H9 (cell line): ENCODE measurements at regions not wholly inside any gene's neighbourhood (a gene's known extent, or its start where the extent isn't known, plus 50 kb on each side); places are given as distances from the start of the nearest gene placed in this dataset.
A peak's percentile ranks its signal among the peaks of the same experiment; 100 is the strongest.

Source experiments
- DNase-seq: peaks from one replicate; pipeline ENCODE4 v3.0.0-alpha.2; 2017
- H2AFZ ChIP-seq: one replicate; pipeline ENCODE4 v1.6.1; 2013; ENCODE audit warnings: mild to moderate bottlenecking, low read length, control low read depth, moderate library complexity
- H2AK5ac ChIP-seq: 2 replicates; pipeline ENCODE4 v1.6.1; 2013; ENCODE audit warnings: low read length, control low read depth, mixed read lengths; ENCODE audit not compliant: insufficient read length
- H2BK120ac ChIP-seq: one replicate; pipeline ENCODE4 v1.6.1; 2013; ENCODE audit warnings: low read depth, mild to moderate bottlenecking, low read length, control low read depth, inconsistent platforms; ENCODE audit not compliant: poor library complexity, severe bottlenecking
- H2BK12ac ChIP-seq: 2 replicates; pipeline ENCODE4 v1.6.1; 2013; ENCODE audit warnings: low read length, control low read depth, mixed read lengths, low read depth; ENCODE audit not compliant: insufficient read length
- H2BK15ac ChIP-seq: 2 replicates; pipeline ENCODE4 v1.6.1; 2013; ENCODE audit warnings: low read depth, low read length, control low read depth
- H2BK20ac ChIP-seq: one replicate; pipeline ENCODE4 v1.6.1; 2013; ENCODE audit warnings: low read depth, mild to moderate bottlenecking, low read length, control low read depth, inconsistent platforms; ENCODE audit not compliant: poor library complexity, severe bottlenecking
- H2BK5ac ChIP-seq: 2 replicates; pipeline ENCODE4 v1.6.1; 2013; ENCODE audit warnings: low read length, control low read depth, mixed read lengths; ENCODE audit not compliant: insufficient read length
- H3K14ac ChIP-seq: 2 replicates; pipeline ENCODE4 v1.6.1; 2013; ENCODE audit warnings: low read length, control low read depth; ENCODE audit not compliant: insufficient read depth
- H3K18ac ChIP-seq: 2 replicates; pipeline ENCODE4 v1.6.1; 2013; ENCODE audit warnings: low read depth, mild to moderate bottlenecking, mixed read lengths, low read length, control low read depth; ENCODE audit not compliant: insufficient read length
- H3K23ac ChIP-seq: 2 replicates; pipeline ENCODE4 v1.6.1; 2013; ENCODE audit warnings: low read length, control low read depth, mixed read lengths, low read depth; ENCODE audit not compliant: insufficient read length
- H3K23me2 ChIP-seq: 2 replicates; pipeline ENCODE4 v1.6.1; 2013; ENCODE audit warnings: low read depth, mild to moderate bottlenecking, mixed read lengths, low read length, control low read depth; ENCODE audit not compliant: insufficient read length, poor library complexity, severe bottlenecking
- H3K27ac ChIP-seq: 2 replicates; pipeline ENCODE4 v1.5.1; 2013; ENCODE audit warnings: low read length, control low read depth, mixed read lengths, low read depth; ENCODE audit not compliant: insufficient read length
- H3K27me3 ChIP-seq: 2 replicates; pipeline ENCODE4 v1.6.1; 2013; ENCODE audit warnings: low read length, control low read depth, inconsistent platforms; ENCODE audit not compliant: insufficient read depth
- H3K4ac ChIP-seq: 2 replicates; pipeline ENCODE4 v1.6.1; 2013; ENCODE audit warnings: low read depth, mild to moderate bottlenecking, control low read depth, inconsistent platforms, low read length, moderate library complexity
- H3K4me1 ChIP-seq: 2 replicates; pipeline ENCODE4 v1.6.1; 2013; ENCODE audit warnings: low read length, control low read depth, inconsistent platforms; ENCODE audit not compliant: insufficient read depth
- H3K4me2 ChIP-seq: 2 replicates; pipeline ENCODE4 v1.6.1; 2013; ENCODE audit warnings: low read length, control low read depth, mixed read lengths; ENCODE audit not compliant: insufficient read length, insufficient read depth
- H3K56ac ChIP-seq: 2 replicates; pipeline ENCODE4 v1.6.1; 2013; ENCODE audit warnings: low read depth, mild to moderate bottlenecking, mixed read lengths, low read length, control low read depth; ENCODE audit not compliant: insufficient read length
- H3K79me1 ChIP-seq: 2 replicates; pipeline ENCODE4 v1.6.1; 2013; ENCODE audit warnings: low read depth, mild to moderate bottlenecking, moderate library complexity, low read length, control low read depth, inconsistent platforms; ENCODE audit not compliant: insufficient read depth, poor library complexity, severe bottlenecking
- H3K79me2 ChIP-seq: 2 replicates; pipeline ENCODE4 v1.6.1; 2013; ENCODE audit warnings: low read length, control low read depth, inconsistent platforms; ENCODE audit not compliant: insufficient read depth
- H3K9ac ChIP-seq: 2 replicates; pipeline ENCODE4 v1.6.1; 2013; ENCODE audit warnings: low read length, control low read depth, mixed read lengths; ENCODE audit not compliant: insufficient read length; ENCODE audit errors: extremely low read depth
- H3K9me3 ChIP-seq: one replicate; pipeline ENCODE4 v1.6.1; 2013; ENCODE audit warnings: low read depth, low read length, inconsistent platforms; ENCODE audit not compliant: control insufficient read depth
- H3T11ph ChIP-seq: one replicate; pipeline ENCODE4 v1.6.1; 2013; ENCODE audit warnings: mild to moderate bottlenecking, low read length, control low read depth, inconsistent platforms
- H4K20me1 ChIP-seq: one replicate; pipeline ENCODE4 v1.6.1; 2013; ENCODE audit not compliant: control insufficient read depth, insufficient read length, insufficient read depth
- H4K5ac ChIP-seq: 2 replicates; pipeline ENCODE4 v1.6.1; 2013; ENCODE audit warnings: low read depth, mild to moderate bottlenecking, mixed read lengths, low read length, control low read depth; ENCODE audit not compliant: insufficient read length
- H4K8ac ChIP-seq: replicated peaks from 2 replicates; pipeline ENCODE4 v1.6.1; 2013; ENCODE audit warnings: low read length, control low read depth, mixed read lengths, low read depth; ENCODE audit not compliant: insufficient read length
- H4K91ac ChIP-seq: 2 replicates; pipeline ENCODE4 v1.6.1; 2013; ENCODE audit warnings: low read depth, mild to moderate bottlenecking, moderate library complexity, mixed read lengths, low read length, control low read depth; ENCODE audit not compliant: insufficient read length
- H3K27ac Mint-ChIP-seq, 3 experiments: 2 replicates in 2 of 3; 3 replicates in 1 of 3; pipeline ENCODE4 v1.8.0; 2020 to 2021; ENCODE audit warnings: mixed read lengths in 3 of 3, mild to moderate bottlenecking in 1 of 3, moderate library complexity in 1 of 3
- H3K27me3 Mint-ChIP-seq: 2 replicates; pipeline ENCODE4 v1.8.0; 2021; ENCODE audit warnings: low read depth, mild to moderate bottlenecking, moderate library complexity, mixed read lengths
- H3K36me3 Mint-ChIP-seq, 3 experiments: 2 replicates in 2 of 3; 3 replicates in 1 of 3; pipeline ENCODE4 v1.8.0; 2020 to 2021; ENCODE audit warnings: low read depth in 3 of 3, mixed read lengths in 3 of 3; ENCODE audit not compliant: insufficient read depth in 1 of 3
- H3K4me1 Mint-ChIP-seq, 2 experiments: 2 replicates each; pipeline ENCODE4 v1.8.0; 2020; ENCODE audit warnings: mixed read lengths in 2 of 2
- H3K4me3 Mint-ChIP-seq, 2 experiments: 2 replicates in 1 of 2; 3 replicates in 1 of 2; pipeline ENCODE4 v1.8.0; 2020 to 2021; ENCODE audit warnings: mild to moderate bottlenecking in 2 of 2, mixed read lengths in 2 of 2, moderate library complexity in 1 of 2
- H3K9me3 Mint-ChIP-seq, 2 experiments: 2 replicates in 1 of 2; 3 replicates in 1 of 2; pipeline ENCODE4 v1.8.0; 2020; ENCODE audit warnings: mild to moderate bottlenecking in 2 of 2, mixed read lengths in 2 of 2, moderate library complexity in 1 of 2
- CTCF ChIP-seq: fragments of 200-600 bp; sonication (generic); conservative IDR thresholded peaks from 3 replicates; pipeline ENCODE4 v1.8.0; 2021; ENCODE audit warnings: antibody characterized with exemption, mild to moderate bottlenecking
- WGBS: extraction: QIAGEN DNeasy Blood & Tissue Kit; methylation state at CpG from one replicate; pipeline ENCODE4 v1.1.7; 2013; ENCODE audit warnings: missing lambda C conversion rate, low lambda C conversion rate, mixed read lengths; ENCODE audit not compliant: insufficient read length; ENCODE audit errors: extremely low coverage; 5-methylcytosine and 5-hydroxymethylcytosine counted together

DNA sequence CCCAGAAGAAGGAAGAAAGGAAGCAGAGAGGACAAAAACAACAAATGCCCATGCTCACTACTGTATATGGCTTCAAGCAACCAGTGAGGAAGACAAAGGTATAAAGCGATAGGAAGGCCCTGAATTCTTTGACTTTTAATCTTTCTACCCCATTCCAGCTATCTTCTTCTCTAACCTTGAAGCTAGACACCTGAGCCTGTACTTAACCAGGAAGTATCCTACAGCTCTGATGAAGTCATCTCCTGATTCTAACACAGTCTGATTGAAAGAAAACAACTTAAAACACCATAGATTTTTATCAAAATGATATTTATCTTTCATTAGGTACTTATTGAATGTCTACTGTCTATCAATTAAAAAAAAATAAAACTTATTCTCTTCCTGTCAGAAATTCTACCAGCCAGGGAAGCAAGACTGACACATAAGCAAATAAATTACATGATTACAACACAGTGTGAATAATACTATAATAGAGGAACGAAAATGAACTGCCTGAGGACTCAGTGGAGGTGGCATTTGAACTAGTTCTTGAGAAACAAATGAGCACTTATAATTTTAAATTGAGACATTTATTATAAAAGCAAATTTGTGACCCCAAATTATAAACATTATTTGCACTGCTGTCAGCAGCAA lies 123.3 kb upstream of the ELL2 start:
- Mint-ChIP-seq H3K27me3 (no peaks in the 10 kb centered on the region), H3K36me3 (no peaks in the 10 kb centered on the region), H3K27ac (peak overlapping the region; percentile 80 to 98 (median 96); a peak in 4 of 7 replicates), H3K4me3 (no peak overlapping the region), H3K4me1 (peaks cover 55 to 58% of the 10 kb centered on the region in 2 experiments), H3K9me3 (no peaks in the 10 kb centered on the region; a peak in 1 of 5 replicates)
- no peaks in the 10 kb centered on the region for H3K79me1 ChIP-seq
- no peak overlapping the region for H4K91ac ChIP-seq
- no peak overlapping the region for H2BK15ac ChIP-seq
- H3K9ac ChIP-seq = no peak overlapping the region
- H3K14ac ChIP-seq = no peak overlapping the region
- no peak overlapping the region for H3T11ph ChIP-seq
- no peaks in the 10 kb centered on the region for H3K9me3 ChIP-seq
- no peak overlapping the region for H2BK120ac ChIP-seq
- no peak overlapping the region for H3K56ac ChIP-seq
- no peak overlapping the region for H3K27ac ChIP-seq
- H2BK20ac ChIP-seq = no peak overlapping the region
- no peak overlapping the region for H3K23ac ChIP-seq
- no peak overlapping the region for H3K4me2 ChIP-seq
- H3K4ac ChIP-seq = no peak overlapping the region
- H2AFZ ChIP-seq = no peak overlapping the region
- H3K18ac ChIP-seq = no peak overlapping the region
- H2BK5ac ChIP-seq = no peak overlapping the region
- H3K4me1 ChIP-seq = peaks cover 15% of the 10 kb centered on the region; the same call in 1 of the 2 replicates
- no peaks in the 10 kb centered on the region for H3K27me3 ChIP-seq
- H4K20me1 ChIP-seq = no peaks in the 10 kb centered on the region
- H4K8ac ChIP-seq = no peak overlapping the region
- no peak for DNase-seq
- H2AK5ac ChIP-seq = no peak overlapping the region
- no CpG with 5 or more reads among the region's 2 CpGs for WGBS
- H3K79me2 ChIP-seq = no peaks in the 10 kb centered on the region
- H3K23me2 ChIP-seq = no peaks in the 10 kb centered on the region
- H4K5ac ChIP-seq = no peak overlapping the region
- H2BK12ac ChIP-seq = peak overlapping the region; percentile 26
- TF ChIP-seq CTCF = no peak
